ENCODE measurements at regions not wholly inside any gene's neighbourhood (a gene's known extent, or its start where the extent isn't known, plus 50 kb on each side); places are given as distances from the start of the nearest gene placed in this dataset.

- TF ChIP-seq, protein P1, sequence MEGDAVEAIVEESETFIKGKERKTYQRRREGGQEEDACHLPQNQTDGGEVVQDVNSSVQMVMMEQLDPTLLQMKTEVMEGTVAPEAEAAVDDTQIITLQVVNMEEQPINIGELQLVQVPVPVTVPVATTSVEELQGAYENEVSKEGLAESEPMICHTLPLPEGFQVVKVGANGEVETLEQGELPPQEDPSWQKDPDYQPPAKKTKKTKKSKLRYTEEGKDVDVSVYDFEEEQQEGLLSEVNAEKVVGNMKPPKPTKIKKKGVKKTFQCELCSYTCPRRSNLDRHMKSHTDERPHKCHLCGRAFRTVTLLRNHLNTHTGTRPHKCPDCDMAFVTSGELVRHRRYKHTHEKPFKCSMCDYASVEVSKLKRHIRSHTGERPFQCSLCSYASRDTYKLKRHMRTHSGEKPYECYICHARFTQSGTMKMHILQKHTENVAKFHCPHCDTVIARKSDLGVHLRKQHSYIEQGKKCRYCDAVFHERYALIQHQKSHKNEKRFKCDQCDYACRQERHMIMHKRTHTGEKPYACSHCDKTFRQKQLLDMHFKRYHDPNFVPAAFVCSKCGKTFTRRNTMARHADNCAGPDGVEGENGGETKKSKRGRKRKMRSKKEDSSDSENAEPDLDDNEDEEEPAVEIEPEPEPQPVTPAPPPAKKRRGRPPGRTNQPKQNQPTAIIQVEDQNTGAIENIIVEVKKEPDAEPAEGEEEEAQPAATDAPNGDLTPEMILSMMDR (conservative IDR thresholded peaks at IDR 0.05; ENCODE audit: low read depth, low read length), result no peak
- no peak overlapping the region for H3K4me3 ChIP-seq (ENCODE audit: low read length)
- DNase-seq (ENCODE audit: low read depth), result no peak
Observed at GRCh38 chr9:26559506-26559905, 333.1 kb downstream of the CAAP1 start.

DNA sequence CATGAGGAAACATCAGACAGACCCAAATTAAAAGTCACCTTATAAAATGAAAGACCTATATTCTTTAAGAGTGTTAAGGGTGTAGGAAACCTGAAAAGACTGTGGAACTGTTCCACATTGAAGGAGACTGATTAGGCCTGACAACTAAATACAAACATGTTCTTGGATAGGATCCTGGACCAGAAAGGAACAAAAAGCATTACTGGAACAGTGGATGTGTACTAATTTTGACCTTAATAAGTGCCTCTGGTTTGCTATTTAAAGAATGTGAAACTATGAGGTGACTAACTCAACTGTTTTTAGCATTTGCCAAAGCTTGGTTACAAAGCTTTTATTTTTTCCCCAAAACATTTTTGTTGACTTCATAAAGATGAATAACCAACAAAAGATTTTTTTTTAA, 340.6 kb downstream of the CAAP1 start:
- H3K4me3 ChIP-seq (ENCODE audit: low read length), result no peak overlapping the region
- no peak for DNase-seq (ENCODE audit: low read depth)
- TF ChIP-seq, protein P1 (conservative IDR thresholded peaks at IDR 0.05; ENCODE audit: low read depth, low read length), result no peak

GRCh38 chr9:26551451-26551850, 341.2 kb downstream of the CAAP1 start:
- no peak for DNase-seq (ENCODE audit: low read depth)
- TF ChIP-seq, protein P1 (conservative IDR thresholded peaks at IDR 0.05; ENCODE audit: low read depth, low read length), result no peak
- H3K4me3 ChIP-seq (ENCODE audit: low read length), result no peak overlapping the region

GRCh38 chr9:26548781-26549290, 343.8 kb downstream of the CAAP1 start:
- no peak for DNase-seq (ENCODE audit: low read depth)
- TF ChIP-seq, protein P1 (conservative IDR thresholded peaks at IDR 0.05; ENCODE audit: low read depth, low read length), result no peak
- no peak overlapping the region for H3K4me3 ChIP-seq (ENCODE audit: low read length)

GRCh38 chr9:26539867-26540493, 352.6 kb downstream of the CAAP1 start:
- TF ChIP-seq, protein P1 (conservative IDR thresholded peaks at IDR 0.05; ENCODE audit: low read depth, low read length), result no peak
- no peak overlapping the region for H3K4me3 ChIP-seq (ENCODE audit: low read length)
- no peak for DNase-seq (ENCODE audit: low read depth)

GRCh38 chr9:26537211-26537610, 355.4 kb downstream of the CAAP1 start:
- TF ChIP-seq, protein P1 (conservative IDR thresholded peaks at IDR 0.05; ENCODE audit: low read depth, low read length), result no peak
- DNase-seq (ENCODE audit: low read depth), result no peak
- no peak overlapping the region for H3K4me3 ChIP-seq (ENCODE audit: low read length)

- H3K4me3 ChIP-seq (ENCODE audit: low read length), result no peak overlapping the region
- TF ChIP-seq, protein P1 (conservative IDR thresholded peaks at IDR 0.05; ENCODE audit: low read depth, low read length), result no peak
- DNase-seq (ENCODE audit: low read depth), result no peak
Observed at GRCh38 chr9:26535151-26535550, 357.5 kb downstream of the CAAP1 start.

Data from retinal pigment epithelial cell (primary cell).